Nephron (organoid): ENCODE measurements at regions not wholly inside any gene's neighbourhood (a gene's known extent, or its start where the extent isn't known, plus 50 kb on each side); places are given as distances from the start of the nearest gene placed in this dataset.

ENCODE experiments used
- H3K27ac Mint-ChIP-seq, 3 experiments: 2 replicates each; pipeline ENCODE4 v1.8.0; 2020; ENCODE audit warnings: mixed read lengths in 3 of 3, mild to moderate bottlenecking in 2 of 3, moderate library complexity in 1 of 3
- H3K27me3 Mint-ChIP-seq: 2 replicates; pipeline ENCODE4 v1.8.0; 2021; ENCODE audit warnings: low read depth, mild to moderate bottlenecking, moderate library complexity, mixed read lengths
- H3K36me3 Mint-ChIP-seq: 2 replicates; pipeline ENCODE4 v1.8.0; 2020; ENCODE audit warnings: low read depth, mixed read lengths
- H3K4me1 Mint-ChIP-seq: 2 replicates; pipeline ENCODE4 v1.8.0; 2020; ENCODE audit warnings: mixed read lengths
- H3K4me3 Mint-ChIP-seq, 3 experiments: 2 replicates each; pipeline ENCODE4 v1.8.0; 2020; ENCODE audit warnings: mild to moderate bottlenecking in 3 of 3, mixed read lengths in 3 of 3, moderate library complexity in 2 of 3
- H3K9me3 Mint-ChIP-seq: 2 replicates; pipeline ENCODE4 v1.8.0; 2020; ENCODE audit warnings: mixed read lengths
- CTCF ChIP-seq, 3 experiments: fragments of 200-600 bp; sonication (generic); IDR thresholded peaks; one replicate each; pipeline ENCODE4 v1.5.0; 2021; ENCODE audit warnings: antibody characterized with exemption in 3 of 3; ENCODE audit not compliant: unreplicated experiment in 3 of 3

GRCh38 chr1:175803413-175803812, 60.0 kb upstream of the TNR start:
- Mint-ChIP-seq H3K36me3 (no peaks in the 10 kb centered on the region), H3K27me3 (peaks cover 4% of the 10 kb centered on the region), H3K27ac (no peak overlapping the region), H3K9me3 (no peaks in the 10 kb centered on the region), H3K4me1 (no peaks in the 10 kb centered on the region), H3K4me3 (no peak overlapping the region)
- no peak for TF ChIP-seq CTCF (IDR thresholded peaks at IDR 0.05; ENCODE audit: unreplicated experiment in 3 of 3)

GRCh38 chr1:175802407-175803123, 59.2 kb upstream of the TNR start:
- Mint-ChIP-seq H3K36me3 (no peaks in the 10 kb centered on the region), H3K9me3 (no peaks in the 10 kb centered on the region), H3K27me3 (peaks cover 4% of the 10 kb centered on the region), H3K4me1 (no peaks in the 10 kb centered on the region), H3K27ac (no peak overlapping the region), H3K4me3 (no peak overlapping the region)
- TF ChIP-seq CTCF (IDR thresholded peaks at IDR 0.05; ENCODE audit: unreplicated experiment in 3 of 3), result no peak

- Mint-ChIP-seq H3K27ac (no peak overlapping the region), H3K4me1 (no peaks in the 10 kb centered on the region), H3K9me3 (no peaks in the 10 kb centered on the region), H3K4me3 (no peak overlapping the region), H3K27me3 (peaks cover 7% of the 10 kb centered on the region), H3K36me3 (no peaks in the 10 kb centered on the region)
- no peak for TF ChIP-seq CTCF (IDR thresholded peaks at IDR 0.05; ENCODE audit: unreplicated experiment in 3 of 3)
Measured at GRCh38 chr1:175801979-175802378, 58.6 kb upstream of the TNR start.

GRCh38 chr1:175797576-175797975, 54.2 kb upstream of the TNR start:
- no peaks in the 10 kb centered on the region for H3K36me3 Mint-ChIP-seq
- no peak overlapping the region for H3K4me3 Mint-ChIP-seq
- no peak overlapping the region for H3K27ac Mint-ChIP-seq
- no peak for TF ChIP-seq CTCF (IDR thresholded peaks at IDR 0.05; ENCODE audit: unreplicated experiment in 3 of 3)
- peaks cover 8% of the 10 kb centered on the region for H3K27me3 Mint-ChIP-seq
- no peaks in the 10 kb centered on the region for H3K9me3 Mint-ChIP-seq
- H3K4me1 Mint-ChIP-seq, result no peaks in the 10 kb centered on the region

GRCh38 chr1:175794586-175794985, 51.2 kb upstream of the TNR start:
- Mint-ChIP-seq H3K4me1 (peaks cover 4% of the 10 kb centered on the region), H3K27ac (no peak overlapping the region), H3K4me3 (no peak overlapping the region), H3K27me3 (peaks cover 15% of the 10 kb centered on the region), H3K9me3 (no peaks in the 10 kb centered on the region), H3K36me3 (no peaks in the 10 kb centered on the region)
- TF ChIP-seq CTCF (IDR thresholded peaks at IDR 0.05; ENCODE audit: unreplicated experiment in 3 of 3), result no peak

GRCh38 chr1:175793617-175794016, 50.2 kb upstream of the TNR start:
- Mint-ChIP-seq H3K4me1 (peaks cover 9% of the 10 kb centered on the region), H3K27ac (no peak overlapping the region), H3K9me3 (no peaks in the 10 kb centered on the region), H3K27me3 (peaks cover 19% of the 10 kb centered on the region), H3K36me3 (no peaks in the 10 kb centered on the region), H3K4me3 (no peak overlapping the region)
- no peak for TF ChIP-seq CTCF (IDR thresholded peaks at IDR 0.05; ENCODE audit: unreplicated experiment in 3 of 3)
